ENCODE measurements at regions not wholly inside any gene's neighbourhood (a gene's known extent, or its start where the extent isn't known, plus 50 kb on each side); places are given as distances from the start of the nearest gene placed in this dataset.

DNA sequence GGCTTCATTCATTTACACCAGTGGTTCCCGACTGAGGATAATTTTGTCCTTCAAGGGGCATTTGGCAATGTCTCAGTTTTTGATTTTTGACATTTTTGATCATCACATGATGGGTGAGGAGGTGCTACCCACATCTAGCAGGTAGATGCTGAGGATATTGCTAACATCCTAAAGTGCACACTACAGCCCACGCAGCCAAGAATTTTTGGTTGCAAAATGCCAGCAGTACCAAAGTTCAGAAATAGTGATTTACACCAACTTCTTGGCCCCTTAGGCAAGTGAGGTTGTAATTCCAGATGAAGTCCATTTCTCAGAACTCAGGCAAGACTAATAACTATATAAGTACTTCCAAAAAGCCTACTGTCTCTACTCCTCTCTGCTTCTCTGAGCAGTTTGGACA lies 80.1 kb upstream of the TSHZ2 start:
- DNase-seq: no peak
- Histone ChIP-seq H3K9me2 (replicated peaks; ENCODE audit: low read length) (no peaks in the 10 kb centered on the region), H3F3A (ENCODE audit: low read length, unreplicated experiment) (no peaks in the 10 kb centered on the region), H3K79me2 (ENCODE audit: low read length) (no peaks in the 10 kb centered on the region), H3K9ac (ENCODE audit: low read length) (no peak overlapping the region), H3K9me3 (ENCODE audit: low read length) (0 out of 2 replicates have a peak, but pooled peaks cover 7% of the 10 kb centered on the region), H3K27me3 (ENCODE audit: low read length) (0 out of 2 replicates have a peak, but pooled peaks cover 12% of the 10 kb centered on the region), H4K20me1 (ENCODE audit: low read length) (no peaks in the 10 kb centered on the region), H3K4me1 (ENCODE audit: insufficient read depth, low read length) (no peaks in the 10 kb centered on the region), H3K27ac (ENCODE audit: low read length) (no peak overlapping the region), H2AFZ (ENCODE audit: low read length) (no peak overlapping the region), H3K36me3 (ENCODE audit: low read depth, low read length) (no peaks in the 10 kb centered on the region), H3K4me2 (ENCODE audit: low read length) (no peak overlapping the region), H3K4me3 (ENCODE audit: low read length) (no peak overlapping the region)
- TF ChIP-seq EZH2phosphoT487 (IDR thresholded peaks at IDR 0.05; ENCODE audit: borderline replicate concordance, low read length): no peak
- TF ChIP-seq EZH2 (IDR thresholded peaks at IDR 0.05; ENCODE audit: low read length, unreplicated experiment): no peak
- TF ChIP-seq, protein P1, sequence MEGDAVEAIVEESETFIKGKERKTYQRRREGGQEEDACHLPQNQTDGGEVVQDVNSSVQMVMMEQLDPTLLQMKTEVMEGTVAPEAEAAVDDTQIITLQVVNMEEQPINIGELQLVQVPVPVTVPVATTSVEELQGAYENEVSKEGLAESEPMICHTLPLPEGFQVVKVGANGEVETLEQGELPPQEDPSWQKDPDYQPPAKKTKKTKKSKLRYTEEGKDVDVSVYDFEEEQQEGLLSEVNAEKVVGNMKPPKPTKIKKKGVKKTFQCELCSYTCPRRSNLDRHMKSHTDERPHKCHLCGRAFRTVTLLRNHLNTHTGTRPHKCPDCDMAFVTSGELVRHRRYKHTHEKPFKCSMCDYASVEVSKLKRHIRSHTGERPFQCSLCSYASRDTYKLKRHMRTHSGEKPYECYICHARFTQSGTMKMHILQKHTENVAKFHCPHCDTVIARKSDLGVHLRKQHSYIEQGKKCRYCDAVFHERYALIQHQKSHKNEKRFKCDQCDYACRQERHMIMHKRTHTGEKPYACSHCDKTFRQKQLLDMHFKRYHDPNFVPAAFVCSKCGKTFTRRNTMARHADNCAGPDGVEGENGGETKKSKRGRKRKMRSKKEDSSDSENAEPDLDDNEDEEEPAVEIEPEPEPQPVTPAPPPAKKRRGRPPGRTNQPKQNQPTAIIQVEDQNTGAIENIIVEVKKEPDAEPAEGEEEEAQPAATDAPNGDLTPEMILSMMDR (conservative IDR thresholded peaks at IDR 0.05; ENCODE audit: low read depth, low read length): no peak
- no TSS peak for BruUV-seq (replicated peaks)
- no peak for ATAC-seq
- intact Hi-C loops (cut with micrococcal nuclease): no loop called here
- CTCF ChIA-PET: no interaction called here
- POLR2A ChIA-PET (ENCODE audit: unreplicated experiment): no interaction called here

DNA sequence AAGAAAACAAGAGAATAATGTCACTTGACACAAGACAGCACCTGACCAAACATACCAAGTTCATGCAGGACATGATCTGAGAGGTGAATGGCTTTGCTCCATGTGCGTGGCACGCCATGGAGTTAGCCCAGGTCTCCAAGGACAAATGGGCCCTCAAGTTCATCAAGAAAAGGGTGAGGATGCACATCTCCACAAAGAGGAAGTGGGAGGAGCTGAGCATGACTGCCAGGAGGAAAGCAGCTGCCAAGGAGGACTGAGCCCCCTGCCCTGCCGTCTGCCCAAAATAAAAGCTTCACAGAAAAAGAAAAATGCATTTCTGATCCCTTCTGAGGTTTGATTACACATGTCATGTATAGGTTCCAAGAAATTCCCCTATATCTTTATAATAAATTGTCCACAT lies 82.0 kb upstream of the TSHZ2 start:
- Histone ChIP-seq H3K4me1 (ENCODE audit: insufficient read depth, low read length) (no peaks in the 10 kb centered on the region), H3K9me3 (ENCODE audit: low read length) (0 out of 2 replicates have a peak, but pooled peaks cover 7% of the 10 kb centered on the region), H2AFZ (ENCODE audit: low read length) (no peak overlapping the region), H3K4me3 (ENCODE audit: low read length) (no peak overlapping the region), H3K9me2 (replicated peaks; ENCODE audit: low read length) (no peaks in the 10 kb centered on the region), H3K27me3 (ENCODE audit: low read length) (0 out of 2 replicates have a peak, but pooled peaks cover 4% of the 10 kb centered on the region), H3K9ac (ENCODE audit: low read length) (no peak overlapping the region), H3K36me3 (ENCODE audit: low read depth, low read length) (no peaks in the 10 kb centered on the region), H3K4me2 (ENCODE audit: low read length) (no peak overlapping the region), H3K27ac (ENCODE audit: low read length) (no peak overlapping the region), H3K79me2 (ENCODE audit: low read length) (no peaks in the 10 kb centered on the region), H4K20me1 (ENCODE audit: low read length) (no peaks in the 10 kb centered on the region), H3F3A (ENCODE audit: low read length, unreplicated experiment) (no peaks in the 10 kb centered on the region)
- no TSS peak for BruUV-seq (replicated peaks)
- TF ChIP-seq EZH2 (IDR thresholded peaks at IDR 0.05; ENCODE audit: low read length, unreplicated experiment): no peak
- TF ChIP-seq, protein P1 (conservative IDR thresholded peaks at IDR 0.05; ENCODE audit: low read depth, low read length): no peak
- TF ChIP-seq EZH2phosphoT487 (IDR thresholded peaks at IDR 0.05; ENCODE audit: borderline replicate concordance, low read length): no peak
- intact Hi-C loops (cut with micrococcal nuclease): no loop called here
- DNase-seq: no peak
- ChIA-PET POLR2A (ENCODE audit: unreplicated experiment) (no interaction called here), CTCF (no interaction called here)
- ATAC-seq: no peak

DNA sequence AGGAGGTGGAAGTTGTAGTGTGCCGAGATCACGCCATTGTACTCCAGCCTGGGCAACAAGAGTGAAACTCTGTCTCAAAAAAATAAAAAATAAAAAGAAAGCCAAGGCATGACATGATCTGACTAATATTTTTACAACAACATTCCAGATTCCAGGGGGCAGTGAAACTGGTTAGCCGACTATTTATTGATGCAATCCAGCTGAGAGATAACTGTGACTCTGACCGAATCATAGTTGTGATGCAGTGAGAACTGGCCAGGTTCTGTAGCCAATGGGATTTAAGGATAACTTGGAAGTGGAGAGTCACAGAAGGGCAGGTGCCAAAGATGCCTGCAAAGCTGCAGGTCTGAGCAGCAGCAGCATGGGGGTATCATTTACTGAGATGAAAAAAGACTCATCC lies 82.9 kb upstream of the TSHZ2 start:
- no peak overlapping the region for H2AFZ ChIP-seq (ENCODE audit: low read length)
- TF ChIP-seq, protein P1 (conservative IDR thresholded peaks at IDR 0.05; ENCODE audit: low read depth, low read length): no peak
- TF ChIP-seq EZH2phosphoT487 (IDR thresholded peaks at IDR 0.05; ENCODE audit: borderline replicate concordance, low read length) (no peak), EZH2 (IDR thresholded peaks at IDR 0.05; ENCODE audit: low read length, unreplicated experiment) (no peak)
- ChIA-PET CTCF (no interaction called here), POLR2A (ENCODE audit: unreplicated experiment) (no interaction called here)
- no peaks in the 10 kb centered on the region for H3K79me2 ChIP-seq (ENCODE audit: low read length)
- no peaks in the 10 kb centered on the region for H4K20me1 ChIP-seq (ENCODE audit: low read length)
- H3F3A ChIP-seq (ENCODE audit: low read length, unreplicated experiment): no peaks in the 10 kb centered on the region
- intact Hi-C loops (cut with micrococcal nuclease): no loop called here
- no peaks in the 10 kb centered on the region for H3K9me2 ChIP-seq (replicated peaks; ENCODE audit: low read length)
- H3K27me3 ChIP-seq (ENCODE audit: low read length): no peaks in the 10 kb centered on the region
- no peak overlapping the region for H3K4me2 ChIP-seq (ENCODE audit: low read length)
- ATAC-seq: no peak
- H3K27ac ChIP-seq (ENCODE audit: low read length): no peak overlapping the region
- DNase-seq: peak; percentile 24
- BruUV-seq (replicated peaks): no TSS peak
- H3K9ac ChIP-seq (ENCODE audit: low read length): no peak overlapping the region
- H3K9me3 ChIP-seq (ENCODE audit: low read length): peaks cover 12% of the 10 kb centered on the region; the same call in 1 of the 2 replicates
- H3K36me3 ChIP-seq (ENCODE audit: low read depth, low read length): no peaks in the 10 kb centered on the region
- H3K4me1 ChIP-seq (ENCODE audit: insufficient read depth, low read length): no peaks in the 10 kb centered on the region
- no peak overlapping the region for H3K4me3 ChIP-seq (ENCODE audit: low read length)
